ENCODE measurements at regions not wholly inside any gene's neighbourhood (a gene's known extent, or its start where the extent isn't known, plus 50 kb on each side); places are given as distances from the start of the nearest gene placed in this dataset.

DNA sequence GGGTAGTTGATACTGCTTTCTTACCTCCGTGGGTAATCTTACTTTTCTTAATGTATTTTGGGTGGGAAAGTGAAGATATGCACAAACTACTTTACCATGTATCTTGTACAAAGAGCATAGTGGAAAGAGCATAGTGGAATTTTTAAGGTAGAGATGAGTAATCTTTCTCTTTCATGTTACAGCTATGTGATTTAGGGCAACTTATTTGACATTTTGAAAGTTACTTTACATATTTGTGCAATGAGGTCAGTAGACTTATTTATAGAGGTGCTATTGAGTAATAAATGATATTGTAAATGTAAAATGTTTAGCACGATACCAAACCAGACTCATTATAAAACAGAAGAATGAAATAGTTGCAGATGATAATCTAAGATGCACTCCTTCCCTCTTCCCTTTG, 351.2 kb downstream of the TRAM1L1 start:
- Histone ChIP-seq H3K4me2 (ENCODE audit: low read depth, low read length) (no peak overlapping the region), H3K36me3 (ENCODE audit: control insufficient read depth, insufficient read depth, low read length) (no peaks in the 10 kb centered on the region), H3K4me1 (ENCODE audit: control insufficient read depth, insufficient read depth, low read length) (no peaks in the 10 kb centered on the region), H2BK20ac (ENCODE audit: low read depth, low read length) (no peak overlapping the region), H4K5ac (ENCODE audit: low read depth, low read length) (no peak overlapping the region), H4K8ac (ENCODE audit: low read depth in 2 of 2, low read length in 2 of 2) (no peak overlapping the region), H3K9me1 (ENCODE audit: insufficient read depth, low read length) (no peaks in the 10 kb centered on the region), H3K14ac (replicated peaks; ENCODE audit: low read depth, low read length) (no peak overlapping the region), H4K91ac (ENCODE audit: insufficient read depth, low read depth, low read length) (no peak overlapping the region), H4K20me1 (ENCODE audit: insufficient read depth, low read length) (no peaks in the 10 kb centered on the region), H3K23ac (ENCODE audit: low read depth, low read length) (no peak overlapping the region), H3K4me3 (ENCODE audit: insufficient read depth, low read depth, low read length) (no peak overlapping the region), H3K9me3 (ENCODE audit: control insufficient read depth, insufficient read depth, low read length) (peaks cover 4% of the 10 kb centered on the region; the same call in 1 of the 2 replicates), H2AK5ac (ENCODE audit: low read depth, low read length) (no peak overlapping the region), H3K4ac (ENCODE audit: low read depth, low read length) (no peak overlapping the region), H2BK120ac (ENCODE audit: low read depth, low read length) (no peak overlapping the region), H3K79me1 (ENCODE audit: low read depth in 1 of 2, low read length in 2 of 2) (no peaks in the 10 kb centered on the region), H2BK5ac (ENCODE audit: low read depth, low read length, poor library complexity, severe bottlenecking) (no peak overlapping the region), H2AFZ (replicated peaks; ENCODE audit: low read length, poor library complexity) (no peak overlapping the region), H3K56ac (ENCODE audit: extremely low read depth, insufficient read depth, low read length) (no peak overlapping the region), H3K18ac (ENCODE audit: low read depth, low read length) (no peak overlapping the region), H3K27ac (ENCODE audit: insufficient read depth, low read length) (no peak overlapping the region), H2AK9ac (replicated peaks; ENCODE audit: low read depth, low read length, poor library complexity) (no peak overlapping the region), H2BK15ac (ENCODE audit: low read depth, low read length) (no peak overlapping the region), H3K9ac (ENCODE audit: low read depth, low read length) (no peak overlapping the region), H3K27me3 (ENCODE audit: control insufficient read depth, insufficient read depth, low read length) (no peaks in the 10 kb centered on the region)
- WGBS, 2 experiments (ENCODE audit: extremely low coverage in 2 of 2, insufficient read length in 1 of 2) = no CpG with 5 or more reads among the region's 2 CpGs
- no peak for ATAC-seq (ENCODE audit: low read depth)
- TF ChIP-seq CEBPB (IDR thresholded peaks at IDR 0.05; ENCODE audit: low read depth, low read length) = no peak
- TF ChIP-seq FOS (IDR thresholded peaks at IDR 0.05; ENCODE audit: low read depth, low read length) = no peak
- no peak for TF ChIP-seq RFX5 (IDR thresholded peaks at IDR 0.05; ENCODE audit: low read depth, low read length)
- TF ChIP-seq, protein P1, sequence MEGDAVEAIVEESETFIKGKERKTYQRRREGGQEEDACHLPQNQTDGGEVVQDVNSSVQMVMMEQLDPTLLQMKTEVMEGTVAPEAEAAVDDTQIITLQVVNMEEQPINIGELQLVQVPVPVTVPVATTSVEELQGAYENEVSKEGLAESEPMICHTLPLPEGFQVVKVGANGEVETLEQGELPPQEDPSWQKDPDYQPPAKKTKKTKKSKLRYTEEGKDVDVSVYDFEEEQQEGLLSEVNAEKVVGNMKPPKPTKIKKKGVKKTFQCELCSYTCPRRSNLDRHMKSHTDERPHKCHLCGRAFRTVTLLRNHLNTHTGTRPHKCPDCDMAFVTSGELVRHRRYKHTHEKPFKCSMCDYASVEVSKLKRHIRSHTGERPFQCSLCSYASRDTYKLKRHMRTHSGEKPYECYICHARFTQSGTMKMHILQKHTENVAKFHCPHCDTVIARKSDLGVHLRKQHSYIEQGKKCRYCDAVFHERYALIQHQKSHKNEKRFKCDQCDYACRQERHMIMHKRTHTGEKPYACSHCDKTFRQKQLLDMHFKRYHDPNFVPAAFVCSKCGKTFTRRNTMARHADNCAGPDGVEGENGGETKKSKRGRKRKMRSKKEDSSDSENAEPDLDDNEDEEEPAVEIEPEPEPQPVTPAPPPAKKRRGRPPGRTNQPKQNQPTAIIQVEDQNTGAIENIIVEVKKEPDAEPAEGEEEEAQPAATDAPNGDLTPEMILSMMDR (conservative IDR thresholded peaks at IDR 0.05; ENCODE audit: low read depth, low read length) = no peak
- TF ChIP-seq MAFK (IDR thresholded peaks at IDR 0.05; ENCODE audit: low read depth, low read length) = no peak
- TF ChIP-seq, protein P2, sequence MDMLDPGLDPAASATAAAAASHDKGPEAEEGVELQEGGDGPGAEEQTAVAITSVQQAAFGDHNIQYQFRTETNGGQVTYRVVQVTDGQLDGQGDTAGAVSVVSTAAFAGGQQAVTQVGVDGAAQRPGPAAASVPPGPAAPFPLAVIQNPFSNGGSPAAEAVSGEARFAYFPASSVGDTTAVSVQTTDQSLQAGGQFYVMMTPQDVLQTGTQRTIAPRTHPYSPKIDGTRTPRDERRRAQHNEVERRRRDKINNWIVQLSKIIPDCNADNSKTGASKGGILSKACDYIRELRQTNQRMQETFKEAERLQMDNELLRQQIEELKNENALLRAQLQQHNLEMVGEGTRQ (IDR thresholded peaks at IDR 0.05; ENCODE audit: low read depth, low read length) = no peak
- TF ChIP-seq, protein P3, sequence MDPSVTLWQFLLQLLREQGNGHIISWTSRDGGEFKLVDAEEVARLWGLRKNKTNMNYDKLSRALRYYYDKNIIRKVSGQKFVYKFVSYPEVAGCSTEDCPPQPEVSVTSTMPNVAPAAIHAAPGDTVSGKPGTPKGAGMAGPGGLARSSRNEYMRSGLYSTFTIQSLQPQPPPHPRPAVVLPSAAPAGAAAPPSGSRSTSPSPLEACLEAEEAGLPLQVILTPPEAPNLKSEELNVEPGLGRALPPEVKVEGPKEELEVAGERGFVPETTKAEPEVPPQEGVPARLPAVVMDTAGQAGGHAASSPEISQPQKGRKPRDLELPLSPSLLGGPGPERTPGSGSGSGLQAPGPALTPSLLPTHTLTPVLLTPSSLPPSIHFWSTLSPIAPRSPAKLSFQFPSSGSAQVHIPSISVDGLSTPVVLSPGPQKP (IDR thresholded peaks at IDR 0.05; ENCODE audit: borderline replicate concordance, low read depth, low read length) = no peak
- no peak for TF ChIP-seq POLR2A (IDR thresholded peaks at IDR 0.05; ENCODE audit: low read depth, low read length)
- no peak for TF ChIP-seq CHD1 (IDR thresholded peaks at IDR 0.05; ENCODE audit: low read depth, low read length)
- TF ChIP-seq BHLHE40 (IDR thresholded peaks at IDR 0.05; ENCODE audit: low read depth, low read length) = no peak
- TF ChIP-seq RCOR1 (IDR thresholded peaks at IDR 0.05; ENCODE audit: insufficient replicate concordance, low read length) = no peak
- TF ChIP-seq NFE2L2 (IDR thresholded peaks at IDR 0.05; ENCODE audit: low read depth, low read length) = no peak
- no peak for TF ChIP-seq MXI1 (IDR thresholded peaks at IDR 0.05; ENCODE audit: borderline replicate concordance, low read depth, low read length)
- TF ChIP-seq MAZ (IDR thresholded peaks at IDR 0.05; ENCODE audit: borderline replicate concordance, low read depth, low read length) = no peak
- intact Hi-C loops (cut with micrococcal nuclease) (no loop called here), dilution Hi-C loops (cut with HindIII; ENCODE audit: low sequenced_read_pairs, unreplicated experiment) (no loop called here), in situ Hi-C loops (cut with MboI; ENCODE audit: low sequenced_read_pairs) (no loop called here)
- BruUV-seq (replicated peaks) = no TSS peak
- POLR2A ChIA-PET (ENCODE audit: unreplicated experiment) = no interaction called here
- no peak for DNase-seq
- CTCF ChIA-PET = no interaction called here

Measured in IMR-90 (cell line).